Astrocyte (in vitro differentiated cells and primary cell): ENCODE measurements at regions not wholly inside any gene's neighbourhood (a gene's known extent, or its start where the extent isn't known, plus 50 kb on each side); places are given as distances from the start of the nearest gene placed in this dataset.

Source experiments
- DNase-seq: peaks from one replicate; pipeline ENCODE4 v3.0.0-alpha.2; 2010; ENCODE audit warnings: low read depth
- FAIRE-seq: peaks from 2 replicates; lab custom pipeline; 2011; peaks lifted over from hg19 to GRCh38; lab: Jason Lieb, UNC
- H2AFZ ChIP-seq: 2 replicates; pipeline ENCODE4 v1.6.0; 2012; ENCODE audit warnings: low read depth, low read length, inconsistent platforms
- H3K27ac ChIP-seq: 2 replicates; pipeline ENCODE4 v1.5.1; 2011; ENCODE audit warnings: low read depth, low read length, inconsistent platforms
- H3K27me3 ChIP-seq: 2 replicates; pipeline ENCODE4 v1.6.0; 2011; ENCODE audit warnings: low read length, inconsistent platforms; ENCODE audit not compliant: insufficient read depth
- H3K36me3 ChIP-seq: 2 replicates; pipeline ENCODE4 v1.5.1; 2011; ENCODE audit warnings: low read length, inconsistent platforms; ENCODE audit not compliant: insufficient read depth
- H3K4me1 ChIP-seq: 2 replicates; pipeline ENCODE4 v1.5.1; 2011; ENCODE audit warnings: low read length, inconsistent platforms; ENCODE audit not compliant: insufficient read depth
- H3K4me2 ChIP-seq: 2 replicates; pipeline ENCODE4 v1.6.0; 2012; ENCODE audit warnings: low read length, inconsistent platforms
- H3K4me3 ChIP-seq: 2 replicates; pipeline ENCODE4 v1.5.1; 2011; ENCODE audit warnings: low read depth, mild to moderate bottlenecking, low read length, inconsistent platforms; ENCODE audit not compliant: insufficient read depth
- H3K79me2 ChIP-seq: 2 replicates; pipeline ENCODE4 v1.6.0; 2012; ENCODE audit warnings: mild to moderate bottlenecking, low read length, inconsistent platforms; ENCODE audit not compliant: insufficient read depth
- H3K9ac ChIP-seq: 2 replicates; pipeline ENCODE4 v1.6.0; 2012; ENCODE audit warnings: mild to moderate bottlenecking, low read length, inconsistent platforms
- H3K9me3 ChIP-seq: 2 replicates; pipeline ENCODE4 v1.5.1; 2012; ENCODE audit warnings: low read depth, mild to moderate bottlenecking, low read length, inconsistent platforms; ENCODE audit not compliant: insufficient read depth
- H4K20me1 ChIP-seq: 2 replicates; pipeline ENCODE4 v1.6.0; 2012; ENCODE audit warnings: low read length, inconsistent platforms; ENCODE audit not compliant: insufficient read depth
- H3K27ac Mint-ChIP-seq: one replicate; pipeline ENCODE4 v1.8.0; 2021; ENCODE audit warnings: mild to moderate bottlenecking, mixed read lengths; ENCODE audit not compliant: unreplicated experiment
- H3K27me3 Mint-ChIP-seq: one replicate; pipeline ENCODE4 v1.8.0; 2021; ENCODE audit warnings: low read depth, mixed read lengths; ENCODE audit not compliant: unreplicated experiment
- H3K36me3 Mint-ChIP-seq: one replicate; pipeline ENCODE4 v1.8.0; 2021; ENCODE audit warnings: low read depth, mixed read lengths; ENCODE audit not compliant: unreplicated experiment
- H3K4me1 Mint-ChIP-seq: one replicate; pipeline ENCODE4 v1.8.0; 2021; ENCODE audit warnings: low read depth, mixed read lengths; ENCODE audit not compliant: unreplicated experiment
- H3K4me3 Mint-ChIP-seq: one replicate; pipeline ENCODE4 v1.8.0; 2021; ENCODE audit warnings: mild to moderate bottlenecking, moderate library complexity, mixed read lengths; ENCODE audit not compliant: unreplicated experiment
- H3K9me3 Mint-ChIP-seq: one replicate; pipeline ENCODE4 v1.8.0; 2021; ENCODE audit warnings: mild to moderate bottlenecking, mixed read lengths; ENCODE audit not compliant: unreplicated experiment
- EZH2 ChIP-seq: IDR thresholded peaks from 2 replicates; pipeline ENCODE4 v1.6.1; 2012; ENCODE audit warnings: mild to moderate bottlenecking, low read length, inconsistent platforms; ENCODE audit not compliant: insufficient read depth
- TF ChIP-seq, protein P1 (sequence below): IDR thresholded peaks from 2 replicates; pipeline ENCODE4 v1.5.1; 2011; ENCODE audit warnings: low read depth, mild to moderate bottlenecking, inconsistent platforms, low read length, moderate library complexity; ENCODE audit not compliant: insufficient read depth

DNA sequence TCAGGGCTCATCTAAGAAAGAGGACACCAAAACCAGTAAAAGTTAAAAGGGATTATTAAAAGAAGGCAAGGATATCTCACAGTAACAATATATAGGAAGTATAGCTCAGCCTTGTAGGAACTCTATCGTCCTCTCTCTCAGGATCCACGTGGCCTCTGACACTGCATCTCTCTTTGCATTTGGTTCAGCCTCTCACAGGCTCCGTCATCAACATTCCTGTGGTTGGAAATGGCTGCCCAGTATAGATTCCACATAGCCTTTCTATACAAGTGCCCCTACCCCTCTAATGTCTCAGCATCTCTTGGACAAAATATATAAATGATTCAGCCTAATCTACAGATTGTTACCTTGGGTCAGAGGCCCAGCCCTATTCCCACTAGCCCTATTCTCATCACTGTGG is 101.3 kb upstream of the DBX1 start:
- H3K4me3 Mint-ChIP-seq, result no peak overlapping the region
- Histone ChIP-seq H3K9me3 (no peaks in the 10 kb centered on the region), H2AFZ (no peak overlapping the region), H3K4me3 (no peak overlapping the region), H3K27ac (no peak overlapping the region), H3K4me1 (no peaks in the 10 kb centered on the region), H4K20me1 (no peaks in the 10 kb centered on the region), H3K79me2 (no peaks in the 10 kb centered on the region), H3K4me2 (no peak overlapping the region), H3K27me3 (peaks cover 5% of the 10 kb centered on the region), H3K36me3 (no peaks in the 10 kb centered on the region), H3K9ac (no peak overlapping the region)
- no peaks in the 10 kb centered on the region for H3K36me3 Mint-ChIP-seq
- peak overlapping the region; percentile 85 for H3K27ac Mint-ChIP-seq
- H3K4me1 Mint-ChIP-seq, result peaks cover 15% of the 10 kb centered on the region
- no peak for FAIRE-seq
- TF ChIP-seq, protein P1, sequence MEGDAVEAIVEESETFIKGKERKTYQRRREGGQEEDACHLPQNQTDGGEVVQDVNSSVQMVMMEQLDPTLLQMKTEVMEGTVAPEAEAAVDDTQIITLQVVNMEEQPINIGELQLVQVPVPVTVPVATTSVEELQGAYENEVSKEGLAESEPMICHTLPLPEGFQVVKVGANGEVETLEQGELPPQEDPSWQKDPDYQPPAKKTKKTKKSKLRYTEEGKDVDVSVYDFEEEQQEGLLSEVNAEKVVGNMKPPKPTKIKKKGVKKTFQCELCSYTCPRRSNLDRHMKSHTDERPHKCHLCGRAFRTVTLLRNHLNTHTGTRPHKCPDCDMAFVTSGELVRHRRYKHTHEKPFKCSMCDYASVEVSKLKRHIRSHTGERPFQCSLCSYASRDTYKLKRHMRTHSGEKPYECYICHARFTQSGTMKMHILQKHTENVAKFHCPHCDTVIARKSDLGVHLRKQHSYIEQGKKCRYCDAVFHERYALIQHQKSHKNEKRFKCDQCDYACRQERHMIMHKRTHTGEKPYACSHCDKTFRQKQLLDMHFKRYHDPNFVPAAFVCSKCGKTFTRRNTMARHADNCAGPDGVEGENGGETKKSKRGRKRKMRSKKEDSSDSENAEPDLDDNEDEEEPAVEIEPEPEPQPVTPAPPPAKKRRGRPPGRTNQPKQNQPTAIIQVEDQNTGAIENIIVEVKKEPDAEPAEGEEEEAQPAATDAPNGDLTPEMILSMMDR, result no peak
- no peak for TF ChIP-seq EZH2
- DNase-seq, result no peak
- no peaks in the 10 kb centered on the region for H3K9me3 Mint-ChIP-seq
- H3K27me3 Mint-ChIP-seq, result no peaks in the 10 kb centered on the region

DNA sequence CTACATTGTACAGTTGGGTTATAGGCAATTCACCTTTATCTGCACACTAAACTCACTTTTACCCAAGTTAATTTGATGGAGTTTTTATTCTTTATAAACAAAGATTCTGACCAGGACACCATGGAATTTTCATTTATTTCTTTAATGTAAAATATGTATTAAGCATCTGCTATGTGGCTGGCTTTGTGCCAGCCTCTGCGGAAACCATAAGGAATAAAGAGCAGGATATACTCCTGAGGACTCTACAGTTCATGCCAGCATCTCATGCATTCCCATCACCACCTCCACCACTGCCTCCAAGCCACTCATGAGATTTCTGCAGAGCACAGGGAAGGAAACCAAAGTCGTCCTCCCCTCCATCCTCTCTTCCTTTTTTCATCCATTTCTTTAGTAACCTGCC is 100.0 kb upstream of the DBX1 start:
- Histone ChIP-seq H3K36me3 (no peaks in the 10 kb centered on the region), H3K27me3 (peaks cover 7% of the 10 kb centered on the region), H3K79me2 (no peaks in the 10 kb centered on the region), H3K9me3 (no peaks in the 10 kb centered on the region), H3K4me2 (no peak overlapping the region), H4K20me1 (no peaks in the 10 kb centered on the region), H3K4me3 (no peak overlapping the region), H3K27ac (no peak overlapping the region), H2AFZ (no peak overlapping the region), H3K4me1 (no peaks in the 10 kb centered on the region), H3K9ac (no peak overlapping the region)
- no peaks in the 10 kb centered on the region for H3K9me3 Mint-ChIP-seq
- H3K27me3 Mint-ChIP-seq, result no peaks in the 10 kb centered on the region
- H3K4me3 Mint-ChIP-seq, result no peak overlapping the region
- FAIRE-seq, result no peak
- no peaks in the 10 kb centered on the region for H3K36me3 Mint-ChIP-seq
- no peak for DNase-seq
- TF ChIP-seq, protein P1, result no peak
- no peak for TF ChIP-seq EZH2
- H3K27ac Mint-ChIP-seq, result no peak overlapping the region
- peaks cover 15% of the 10 kb centered on the region for H3K4me1 Mint-ChIP-seq

DNA sequence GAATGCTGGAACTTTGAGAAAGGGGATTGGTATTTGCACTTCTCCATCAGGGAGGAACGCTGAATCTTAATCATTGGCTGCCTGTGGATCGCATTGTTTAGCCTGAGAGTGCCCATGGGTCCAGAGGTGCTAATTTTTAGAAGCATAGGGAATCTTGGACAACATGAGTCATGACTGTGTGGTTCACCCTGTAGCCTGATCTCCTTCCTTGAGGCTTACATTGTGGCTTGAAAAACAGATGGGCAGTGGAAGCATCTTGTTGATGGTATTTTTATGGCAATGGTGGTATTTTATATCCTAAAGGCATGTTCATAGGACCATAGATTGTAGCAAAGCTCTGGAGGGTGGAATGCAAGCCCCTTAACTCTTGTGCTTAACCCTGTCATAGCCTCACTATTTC is 99.2 kb upstream of the DBX1 start:
- Mint-ChIP-seq H3K9me3 (no peaks in the 10 kb centered on the region), H3K4me3 (no peak overlapping the region), H3K4me1 (peaks cover 15% of the 10 kb centered on the region), H3K27me3 (no peaks in the 10 kb centered on the region), H3K27ac (no peak overlapping the region), H3K36me3 (no peaks in the 10 kb centered on the region)
- FAIRE-seq (no peak), DNase-seq (peak; percentile 16)
- no peaks in the 10 kb centered on the region for H3K4me1 ChIP-seq
- H3K27ac ChIP-seq, result no peak overlapping the region
- no peak overlapping the region for H3K4me3 ChIP-seq
- no peaks in the 10 kb centered on the region for H3K9me3 ChIP-seq
- no peak overlapping the region for H2AFZ ChIP-seq
- no peaks in the 10 kb centered on the region for H3K36me3 ChIP-seq
- peaks cover 7% of the 10 kb centered on the region for H3K27me3 ChIP-seq
- no peaks in the 10 kb centered on the region for H4K20me1 ChIP-seq
- H3K9ac ChIP-seq, result no peak overlapping the region
- TF ChIP-seq, protein P1, result no peak
- no peak for TF ChIP-seq EZH2
- no peak overlapping the region for H3K4me2 ChIP-seq
- H3K79me2 ChIP-seq, result no peaks in the 10 kb centered on the region
